NCI-H2107 treated with DMSO at 0.1 percent for 48 hours (cell line): ENCODE measurements at regions not wholly inside any gene's neighbourhood (a gene's known extent, or its start where the extent isn't known, plus 50 kb on each side); places are given as distances from the start of the nearest gene placed in this dataset.

Experiments used
- DNase-seq: peaks from one replicate; lab custom pipeline; 2025; ENCODE audit not compliant: unreplicated experiment; lab: John Stamatoyannopoulos, UW

- DNase-seq, result no peak
These were observed 165.2 kb downstream of the NTMT2 start for GRCh38 chr1:170310951-170311350.

GRCh38 chr1:170313306-170313705 is 167.5 kb downstream of the NTMT2 start:
- no peak for DNase-seq

GRCh38 chr1:170316270-170316669 is 170.5 kb downstream of the NTMT2 start:
- no peak for DNase-seq

GRCh38 chr1:170318141-170318540 is 172.4 kb downstream of the NTMT2 start:
- no peak for DNase-seq

- no peak for DNase-seq
These were observed 173.0 kb downstream of the NTMT2 start for GRCh38 chr1:170318736-170319135.

- no peak for DNase-seq
These were observed 175.4 kb downstream of the NTMT2 start for GRCh38 chr1:170321113-170321512.

- DNase-seq, result no peak
These were observed 180.4 kb downstream of the NTMT2 start for GRCh38 chr1:170326186-170326585.

GRCh38 chr1:170332801-170333200 is 187.0 kb downstream of the NTMT2 start:
- DNase-seq, result no peak

- no peak for DNase-seq
These were observed 191.7 kb downstream of the NTMT2 start for GRCh38 chr1:170337413-170337994.

GRCh38 chr1:170339534-170339933 is 192.4 kb upstream of the GORAB start:
- DNase-seq, result no peak

GRCh38 chr1:170340308-170340707 is 191.7 kb upstream of the GORAB start:
- DNase-seq, result no peak

- no peak for DNase-seq
These were observed 180.5 kb upstream of the GORAB start for GRCh38 chr1:170351366-170351946.

- DNase-seq, result no peak
These were observed 177.7 kb upstream of the GORAB start for GRCh38 chr1:170354246-170354645.

GRCh38 chr1:170354690-170355089 is 177.3 kb upstream of the GORAB start:
- DNase-seq, result no peak

- no peak for DNase-seq
These were observed 176.6 kb upstream of the GORAB start for GRCh38 chr1:170355267-170355801.

GRCh38 chr1:170356585-170356984 is 175.4 kb upstream of the GORAB start:
- DNase-seq, result no peak

- DNase-seq, result no peak
These were observed 174.2 kb upstream of the GORAB start for GRCh38 chr1:170357750-170358149.

GRCh38 chr1:170360601-170361000 is 171.4 kb upstream of the GORAB start:
- no peak for DNase-seq

GRCh38 chr1:170365331-170365730 is 166.6 kb upstream of the GORAB start:
- DNase-seq, result no peak

GRCh38 chr1:170366980-170367379 is 165.0 kb upstream of the GORAB start:
- DNase-seq, result no peak

- DNase-seq, result no peak
These were observed 164.4 kb upstream of the GORAB start for GRCh38 chr1:170367615-170368014.

GRCh38 chr1:170369000-170369399 is 163.0 kb upstream of the GORAB start:
- no peak for DNase-seq

- DNase-seq, result no peak
These were observed 162.5 kb upstream of the GORAB start for GRCh38 chr1:170369417-170369816.
